ENCODE measurements at regions not wholly inside any gene's neighbourhood (a gene's known extent, or its start where the extent isn't known, plus 50 kb on each side); places are given as distances from the start of the nearest gene placed in this dataset.

- DNase-seq (ENCODE audit: low read depth in 3 of 3, low spot score in 2 of 3) = no peak
Measured at GRCh38 chr3:166390303-166390702, 553.1 kb upstream of the BCHE start.

- DNase-seq (ENCODE audit: low read depth in 3 of 3, low spot score in 2 of 3) = no peak
Measured at GRCh38 chr3:166388321-166388720, 551.1 kb upstream of the BCHE start.

GRCh38 chr3:166372571-166373106 lies 535.4 kb upstream of the BCHE start:
- DNase-seq (ENCODE audit: low read depth in 3 of 3, low spot score in 2 of 3) = no peak

- peak in 1 of 3 donors; percentile 8 for DNase-seq (ENCODE audit: low read depth in 3 of 3, low spot score in 2 of 3)
Measured at GRCh38 chr3:166367947-166368533, 530.8 kb upstream of the BCHE start.

GRCh38 chr3:166362698-166363097 lies 525.5 kb upstream of the BCHE start:
- no peak for DNase-seq (ENCODE audit: low read depth in 3 of 3, low spot score in 2 of 3)

- no peak for DNase-seq (ENCODE audit: low read depth in 3 of 3, low spot score in 2 of 3)
Measured at GRCh38 chr3:166360720-166361119, 523.5 kb upstream of the BCHE start.

- DNase-seq (ENCODE audit: low read depth in 3 of 3, low spot score in 2 of 3) = no peak
Measured at GRCh38 chr3:166351461-166351860, 514.2 kb upstream of the BCHE start.

GRCh38 chr3:166340604-166341266 lies 503.5 kb upstream of the BCHE start:
- no peak for DNase-seq (ENCODE audit: low read depth in 3 of 3, low spot score in 2 of 3)

- no peak for DNase-seq (ENCODE audit: low read depth in 3 of 3, low spot score in 2 of 3)
Measured at GRCh38 chr3:166324401-166324800, 487.2 kb upstream of the BCHE start.

- no peak for DNase-seq (ENCODE audit: low read depth in 3 of 3, low spot score in 2 of 3)
Measured at GRCh38 chr3:166322391-166322790, 485.2 kb upstream of the BCHE start.

GRCh38 chr3:166307756-166308350 lies 470.6 kb upstream of the BCHE start:
- no peak for DNase-seq (ENCODE audit: low read depth in 3 of 3, low spot score in 2 of 3)

- no peak for DNase-seq (ENCODE audit: low read depth in 3 of 3, low spot score in 2 of 3)
Measured at GRCh38 chr3:166304584-166304983, 467.4 kb upstream of the BCHE start.

- DNase-seq (ENCODE audit: low read depth in 3 of 3, low spot score in 2 of 3) = no peak
Measured at GRCh38 chr3:166303681-166304080, 466.5 kb upstream of the BCHE start.

GRCh38 chr3:166302331-166302730 lies 465.1 kb upstream of the BCHE start:
- DNase-seq (ENCODE audit: low read depth in 3 of 3, low spot score in 2 of 3) = no peak

GRCh38 chr3:166296179-166296783 lies 459.1 kb upstream of the BCHE start:
- no peak for DNase-seq (ENCODE audit: low read depth in 3 of 3, low spot score in 2 of 3)

GRCh38 chr3:166291186-166291955 lies 454.1 kb upstream of the BCHE start:
- DNase-seq (ENCODE audit: low read depth in 3 of 3, low spot score in 2 of 3) = no peak

- no peak for DNase-seq (ENCODE audit: low read depth in 3 of 3, low spot score in 2 of 3)
Measured at GRCh38 chr3:166285001-166285400, 447.8 kb upstream of the BCHE start.

GRCh38 chr3:166283840-166284239 lies 446.6 kb upstream of the BCHE start:
- DNase-seq (ENCODE audit: low read depth in 3 of 3, low spot score in 2 of 3) = no peak

GRCh38 chr3:166282931-166283330 lies 445.7 kb upstream of the BCHE start:
- no peak for DNase-seq (ENCODE audit: low read depth in 3 of 3, low spot score in 2 of 3)

GRCh38 chr3:166279636-166280035 lies 442.4 kb upstream of the BCHE start:
- no peak for DNase-seq (ENCODE audit: low read depth in 3 of 3, low spot score in 2 of 3)

GRCh38 chr3:166275024-166275390 lies 437.8 kb upstream of the BCHE start:
- DNase-seq (ENCODE audit: low read depth in 3 of 3, low spot score in 2 of 3) = no peak
